ENCODE measurements at regions not wholly inside any gene's neighbourhood (a gene's known extent, or its start where the extent isn't known, plus 50 kb on each side); places are given as distances from the start of the nearest gene placed in this dataset.

GRCh38 chr2:58620093-58620492 is 379.0 kb upstream of the FANCL start:
- Histone ChIP-seq H3K27ac (no peak overlapping the region), H3K4me3 (no peak overlapping the region), H3K27me3 (no peaks in the 10 kb centered on the region), H3K9me3 (no peaks in the 10 kb centered on the region), H3K36me3 (no peaks in the 10 kb centered on the region), H3K4me1 (no peaks in the 10 kb centered on the region)
- no peak for DNase-seq (ENCODE audit: low spot score in 2 of 2)
- WGBS, result 51% methylated on average over 5 of the region's 5 CpGs
- TF ChIP-seq POLR2AphosphoS5 (IDR thresholded peaks at IDR 0.05) (no peak), EP300 (IDR thresholded peaks at IDR 0.05) (no peak)

GRCh38 chr2:58616961-58617360 is 375.8 kb upstream of the FANCL start:
- 68% methylated on average over 1 of the region's 1 CpG for WGBS
- TF ChIP-seq POLR2A (IDR thresholded peaks at IDR 0.05), result no peak
- TF ChIP-seq EP300 (IDR thresholded peaks at IDR 0.05), result no peak
- no peak for TF ChIP-seq POLR2AphosphoS5 (IDR thresholded peaks at IDR 0.05)
- TF ChIP-seq CTCF (IDR thresholded peaks at IDR 0.05), result no peak
- H3K4me1 ChIP-seq, result no peaks in the 10 kb centered on the region
- H3K36me3 ChIP-seq, result no peaks in the 10 kb centered on the region
- no peak for DNase-seq (ENCODE audit: low spot score in 2 of 2)
- H3K9me3 ChIP-seq, result no peaks in the 10 kb centered on the region
- H3K4me3 ChIP-seq, result no peak overlapping the region
- no peaks in the 10 kb centered on the region for H3K27me3 ChIP-seq
- no peak overlapping the region for H3K27ac ChIP-seq

- Histone ChIP-seq H3K4me3 (no peak overlapping the region), H3K27me3 (no peaks in the 10 kb centered on the region), H3K36me3 (no peaks in the 10 kb centered on the region), H3K9me3 (no peaks in the 10 kb centered on the region), H3K27ac (no peak overlapping the region), H3K4me1 (no peaks in the 10 kb centered on the region)
- no peak for TF ChIP-seq POLR2A (IDR thresholded peaks at IDR 0.05)
- TF ChIP-seq EP300 (IDR thresholded peaks at IDR 0.05), result no peak
- TF ChIP-seq CTCF (IDR thresholded peaks at IDR 0.05), result no peak
- no peak for TF ChIP-seq POLR2AphosphoS5 (IDR thresholded peaks at IDR 0.05)
- WGBS, result 42% methylated on average over 2 of the region's 2 CpGs
- no peak for DNase-seq (ENCODE audit: low spot score in 2 of 2)
Measured at GRCh38 chr2:58614219-58614618, 373.1 kb upstream of the FANCL start.

GRCh38 chr2:58612973-58613372 is 371.8 kb upstream of the FANCL start:
- Histone ChIP-seq H3K4me1 (no peaks in the 10 kb centered on the region), H3K36me3 (no peaks in the 10 kb centered on the region), H3K9me3 (no peaks in the 10 kb centered on the region), H3K27ac (no peak overlapping the region), H3K27me3 (no peaks in the 10 kb centered on the region), H3K4me3 (no peak overlapping the region)
- no peak for TF ChIP-seq POLR2AphosphoS5 (IDR thresholded peaks at IDR 0.05)
- no peak for TF ChIP-seq CTCF (IDR thresholded peaks at IDR 0.05)
- no peak for TF ChIP-seq EP300 (IDR thresholded peaks at IDR 0.05)
- no peak for TF ChIP-seq POLR2A (IDR thresholded peaks at IDR 0.05)
- DNase-seq (ENCODE audit: low spot score in 2 of 2), result no peak
- WGBS, result 79% methylated on average over 6 of the region's 6 CpGs

- H3K27ac ChIP-seq, result no peak overlapping the region
- H3K27me3 ChIP-seq, result no peaks in the 10 kb centered on the region
- TF ChIP-seq POLR2AphosphoS5 (IDR thresholded peaks at IDR 0.05) (no peak), CTCF (IDR thresholded peaks at IDR 0.05) (no peak), EP300 (IDR thresholded peaks at IDR 0.05) (no peak), POLR2A (IDR thresholded peaks at IDR 0.05) (no peak)
- H3K9me3 ChIP-seq, result no peaks in the 10 kb centered on the region
- H3K4me3 ChIP-seq, result no peak overlapping the region
- H3K4me1 ChIP-seq, result no peaks in the 10 kb centered on the region
- no peak for DNase-seq (ENCODE audit: low spot score in 2 of 2)
- H3K36me3 ChIP-seq, result no peaks in the 10 kb centered on the region
- 86% methylated on average over 1 of the region's 1 CpG for WGBS
Measured at GRCh38 chr2:58609326-58609725, 368.2 kb upstream of the FANCL start.

- WGBS, result 47% methylated on average over 1 of the region's 1 CpG
- no peaks in the 10 kb centered on the region for H3K4me1 ChIP-seq
Measured at GRCh38 chr2:58608146-58608545, 367.0 kb upstream of the FANCL start.

More at GRCh38 chr2:58608146-58608545, 367.0 kb upstream of the FANCL start:
- H3K36me3 ChIP-seq, result no peaks in the 10 kb centered on the region
- TF ChIP-seq POLR2A (IDR thresholded peaks at IDR 0.05) (no peak), CTCF (IDR thresholded peaks at IDR 0.05) (no peak), POLR2AphosphoS5 (IDR thresholded peaks at IDR 0.05) (no peak), EP300 (IDR thresholded peaks at IDR 0.05) (no peak)
- DNase-seq (ENCODE audit: low spot score in 2 of 2), result no peak
- H3K9me3 ChIP-seq, result no peaks in the 10 kb centered on the region
- no peak overlapping the region for H3K4me3 ChIP-seq
- no peak overlapping the region for H3K27ac ChIP-seq
- no peaks in the 10 kb centered on the region for H3K27me3 ChIP-seq
